ENCODE measurements at regions not wholly inside any gene's neighbourhood (a gene's known extent, or its start where the extent isn't known, plus 50 kb on each side); places are given as distances from the start of the nearest gene placed in this dataset.

- Mint-ChIP-seq H3K27me3 (ENCODE audit: low read depth) (peaks cover 3% of the 10 kb centered on the region), H3K27ac (no peak overlapping the region), H3K36me3 (no peaks in the 10 kb centered on the region), H3K9me3 (no peaks in the 10 kb centered on the region), H3K4me1 (peaks cover 32% of the 10 kb centered on the region), H3K4me3 (no peak overlapping the region)
- DNase-seq (ENCODE audit: low spot score in 2 of 2, unreplicated experiment in 2 of 2) = no peak
- TF ChIP-seq CTCF (IDR thresholded peaks at IDR 0.05; ENCODE audit: unreplicated experiment) = no peak
Measured at GRCh38 chr10:63711361-63711760, 190.2 kb downstream of the REEP3 start.

- Mint-ChIP-seq H3K4me3 (no peak overlapping the region), H3K27ac (peak overlapping the region; percentile 15), H3K9me3 (no peaks in the 10 kb centered on the region), H3K36me3 (no peaks in the 10 kb centered on the region), H3K27me3 (ENCODE audit: low read depth) (peaks cover 6% of the 10 kb centered on the region), H3K4me1 (peaks cover 36% of the 10 kb centered on the region)
- DNase-seq (ENCODE audit: low spot score in 2 of 2, unreplicated experiment in 2 of 2) = peak in 1 of 2 experiments; percentile 48
- TF ChIP-seq CTCF (IDR thresholded peaks at IDR 0.05; ENCODE audit: unreplicated experiment) = no peak
Measured at GRCh38 chr10:63711867-63712716, 190.9 kb downstream of the REEP3 start.

- Mint-ChIP-seq H3K36me3 (no peaks in the 10 kb centered on the region), H3K27me3 (ENCODE audit: low read depth) (peaks cover 8% of the 10 kb centered on the region), H3K27ac (peak overlapping the region; percentile 15), H3K9me3 (no peaks in the 10 kb centered on the region), H3K4me3 (no peak overlapping the region), H3K4me1 (peaks cover 38% of the 10 kb centered on the region)
- DNase-seq (ENCODE audit: low spot score in 2 of 2, unreplicated experiment in 2 of 2) = no peak
- TF ChIP-seq CTCF (IDR thresholded peaks at IDR 0.05; ENCODE audit: unreplicated experiment) = no peak
Measured at GRCh38 chr10:63712717-63713115, 191.5 kb downstream of the REEP3 start.

- TF ChIP-seq CTCF (IDR thresholded peaks at IDR 0.05; ENCODE audit: unreplicated experiment) = no peak
- no peaks in the 10 kb centered on the region for H3K36me3 Mint-ChIP-seq
- H3K27ac Mint-ChIP-seq = peak overlapping the region; percentile 91
- H3K4me3 Mint-ChIP-seq = peak overlapping the region; percentile 12
- peaks cover 38% of the 10 kb centered on the region for H3K4me1 Mint-ChIP-seq
- peak; percentile 54 to 73 for DNase-seq (ENCODE audit: low spot score in 2 of 2, unreplicated experiment in 2 of 2)
- H3K27me3 Mint-ChIP-seq (ENCODE audit: low read depth) = peaks cover 8% of the 10 kb centered on the region
- H3K9me3 Mint-ChIP-seq = no peaks in the 10 kb centered on the region
Measured at GRCh38 chr10:63713191-63714144, 192.3 kb downstream of the REEP3 start.

GRCh38 chr10:63716016-63716580 lies 194.9 kb downstream of the REEP3 start:
- no peak for TF ChIP-seq CTCF (IDR thresholded peaks at IDR 0.05; ENCODE audit: unreplicated experiment)
- Mint-ChIP-seq H3K36me3 (no peaks in the 10 kb centered on the region), H3K27me3 (ENCODE audit: low read depth) (peaks cover 9% of the 10 kb centered on the region), H3K4me3 (no peak overlapping the region), H3K27ac (no peak overlapping the region), H3K4me1 (peaks cover 46% of the 10 kb centered on the region), H3K9me3 (no peaks in the 10 kb centered on the region)
- DNase-seq (ENCODE audit: low spot score in 2 of 2, unreplicated experiment in 2 of 2) = no peak

Data from mesothelial cell of epicardium (in vitro differentiated cells).